ENCODE measurements at regions not wholly inside any gene's neighbourhood (a gene's known extent, or its start where the extent isn't known, plus 50 kb on each side); places are given as distances from the start of the nearest gene placed in this dataset.

DNA sequence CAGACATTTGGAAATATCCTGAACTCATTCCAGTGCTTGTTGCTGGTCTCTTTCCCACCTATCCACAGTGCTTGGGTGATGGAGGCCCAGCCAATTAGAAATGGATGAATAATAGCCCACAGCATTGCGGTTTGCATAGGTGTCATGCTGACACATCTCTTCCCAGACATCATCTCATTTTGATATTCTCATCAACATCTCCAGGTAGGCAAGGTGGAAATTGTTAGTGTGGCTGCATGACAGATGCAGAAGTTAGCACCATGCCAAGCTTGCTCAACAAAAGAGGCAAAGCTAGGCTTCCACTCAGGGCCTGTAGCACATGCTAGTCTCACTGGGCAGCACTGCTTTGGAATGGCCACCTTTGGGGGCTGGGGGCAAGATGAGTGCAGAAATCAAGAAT lies 1118.9 kb downstream of the VRK1 start:
- TF ChIP-seq POLR2A (IDR thresholded peaks at IDR 0.05; ENCODE audit: low read length) (no peak), GATA1 (IDR thresholded peaks at IDR 0.05; ENCODE audit: low read depth, low read length) (no peak)

Data from erythroblast (primary cell).